22Rv1 (cell line): ENCODE measurements at regions not wholly inside any gene's neighbourhood (a gene's known extent, or its start where the extent isn't known, plus 50 kb on each side); places are given as distances from the start of the nearest gene placed in this dataset.

Source experiments
- ZFX ChIP-seq: fragments of 450-650 bp; IDR thresholded peaks from 2 replicates; pipeline ENCODE4 v1.6.1; 2017; ENCODE audit warnings: antibody characterized with exemption, borderline replicate concordance
- TF ChIP-seq, protein P1 (sequence below): fragments of 450-650 bp; IDR thresholded peaks from 2 replicates; pipeline ENCODE4 v1.5.1; 2017; ENCODE audit warnings: mild to moderate bottlenecking

GRCh38 chr1:221945669-221946068 lies 203.8 kb upstream of the DUSP10 start:
- TF ChIP-seq, protein P1, sequence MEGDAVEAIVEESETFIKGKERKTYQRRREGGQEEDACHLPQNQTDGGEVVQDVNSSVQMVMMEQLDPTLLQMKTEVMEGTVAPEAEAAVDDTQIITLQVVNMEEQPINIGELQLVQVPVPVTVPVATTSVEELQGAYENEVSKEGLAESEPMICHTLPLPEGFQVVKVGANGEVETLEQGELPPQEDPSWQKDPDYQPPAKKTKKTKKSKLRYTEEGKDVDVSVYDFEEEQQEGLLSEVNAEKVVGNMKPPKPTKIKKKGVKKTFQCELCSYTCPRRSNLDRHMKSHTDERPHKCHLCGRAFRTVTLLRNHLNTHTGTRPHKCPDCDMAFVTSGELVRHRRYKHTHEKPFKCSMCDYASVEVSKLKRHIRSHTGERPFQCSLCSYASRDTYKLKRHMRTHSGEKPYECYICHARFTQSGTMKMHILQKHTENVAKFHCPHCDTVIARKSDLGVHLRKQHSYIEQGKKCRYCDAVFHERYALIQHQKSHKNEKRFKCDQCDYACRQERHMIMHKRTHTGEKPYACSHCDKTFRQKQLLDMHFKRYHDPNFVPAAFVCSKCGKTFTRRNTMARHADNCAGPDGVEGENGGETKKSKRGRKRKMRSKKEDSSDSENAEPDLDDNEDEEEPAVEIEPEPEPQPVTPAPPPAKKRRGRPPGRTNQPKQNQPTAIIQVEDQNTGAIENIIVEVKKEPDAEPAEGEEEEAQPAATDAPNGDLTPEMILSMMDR = peak; percentile 25
- no peak for TF ChIP-seq ZFX
